Activated CD8-positive, alpha-beta memory T cell treated with anti-CD3 and anti-CD28 coated beads, Interleukin-2, amount 10 ng/mL, durations not matched to agents 7 days and 5 days (primary cell): ENCODE measurements at regions not wholly inside any gene's neighbourhood (a gene's known extent, or its start where the extent isn't known, plus 50 kb on each side); places are given as distances from the start of the nearest gene placed in this dataset.
A peak's percentile ranks its signal among the peaks of the same experiment; 100 is the strongest.
"Not testable (repeated sequence)": the region's sequence is repeated elsewhere in the genome, so short reads cannot be mapped to it uniquely, and the experiment has no call there.

Experiments used
- ATAC-seq: fragments of 150-1000 bp; cut with Tn5 transposase; one replicate; pipeline ENCODE4 v1.10.0; 2021; ENCODE audit warnings: moderate library complexity
- CTCF ChIA-PET: fragments of 350-600 bp; sonication (Branson Sonifier 250); formaldehyde crosslinking; loops from one replicate; lab custom pipeline; 2021; ENCODE audit warnings: antibody characterized with exemption; lab: Charles Lee
- DNase-seq: peaks from one replicate; pipeline ENCODE4 v3.0.0-alpha.2; 2020
- H3K27ac Mint-ChIP-seq: one replicate; pipeline ENCODE4 v1.8.0; 2021; ENCODE audit warnings: mild to moderate bottlenecking, mixed read lengths
- H3K27me3 Mint-ChIP-seq: one replicate; pipeline ENCODE4 v1.8.0; 2021; ENCODE audit warnings: mixed read lengths
- H3K36me3 Mint-ChIP-seq: one replicate; pipeline ENCODE4 v1.8.0; 2021; ENCODE audit warnings: mild to moderate bottlenecking, mixed read lengths
- H3K4me1 Mint-ChIP-seq: one replicate; pipeline ENCODE4 v1.8.0; 2021; ENCODE audit warnings: mixed read lengths
- H3K4me3 Mint-ChIP-seq: one replicate; pipeline ENCODE4 v1.8.0; 2021; ENCODE audit warnings: mild to moderate bottlenecking, moderate library complexity, mixed read lengths
- H3K9me3 Mint-ChIP-seq: one replicate; pipeline ENCODE4 v1.8.0; 2022; ENCODE audit warnings: low read depth, mixed read lengths

DNA sequence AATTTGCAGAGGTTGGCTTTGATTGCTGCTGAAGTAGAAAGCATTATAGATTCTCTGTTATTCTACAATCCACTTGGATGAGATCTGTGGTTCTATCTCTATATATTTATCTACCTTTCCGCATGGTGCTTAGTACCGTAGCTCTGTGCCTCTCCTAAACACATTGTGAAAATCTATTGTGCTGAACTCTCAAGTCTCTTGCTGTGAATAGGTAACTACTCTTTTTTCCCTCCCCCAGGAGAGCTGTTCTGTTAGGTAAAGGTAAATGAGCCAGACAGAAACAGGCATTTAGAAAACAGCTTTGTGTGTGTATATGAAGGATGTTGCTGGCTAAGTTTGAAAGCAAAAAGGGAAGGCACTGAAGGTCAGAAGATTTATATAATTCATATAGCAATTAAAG, 112.6 kb downstream of the BRMS1L start:
- peaks cover 15% of the 10 kb centered on the region for H3K27me3 Mint-ChIP-seq
- DNase-seq (no peak), ATAC-seq (no peak)
- no peaks in the 10 kb centered on the region for H3K9me3 Mint-ChIP-seq
- no peak overlapping the region for H3K4me3 Mint-ChIP-seq
- no peak overlapping the region for H3K27ac Mint-ChIP-seq
- H3K36me3 Mint-ChIP-seq = peaks cover 5% of the 10 kb centered on the region
- peaks cover 27% of the 10 kb centered on the region for H3K4me1 Mint-ChIP-seq
- CTCF ChIA-PET = no interaction called here

GRCh38 chr14:35934499-35934898, 108.4 kb downstream of the BRMS1L start:
- ATAC-seq (peak; percentile 58), DNase-seq (no peak)
- no peaks in the 10 kb centered on the region for H3K9me3 Mint-ChIP-seq
- peak overlapping the region; percentile 55 for H3K27ac Mint-ChIP-seq
- H3K36me3 Mint-ChIP-seq = peaks cover 5% of the 10 kb centered on the region
- CTCF ChIA-PET = interaction anchor here (1.3 kb wide), 1 partner anchor 10 kb away, joined by 3 read pairs; no protein-coding TSS in a partner anchor
- H3K4me1 Mint-ChIP-seq = peaks cover 36% of the 10 kb centered on the region
- H3K4me3 Mint-ChIP-seq = no peak overlapping the region
- H3K27me3 Mint-ChIP-seq = peaks cover 19% of the 10 kb centered on the region

DNA sequence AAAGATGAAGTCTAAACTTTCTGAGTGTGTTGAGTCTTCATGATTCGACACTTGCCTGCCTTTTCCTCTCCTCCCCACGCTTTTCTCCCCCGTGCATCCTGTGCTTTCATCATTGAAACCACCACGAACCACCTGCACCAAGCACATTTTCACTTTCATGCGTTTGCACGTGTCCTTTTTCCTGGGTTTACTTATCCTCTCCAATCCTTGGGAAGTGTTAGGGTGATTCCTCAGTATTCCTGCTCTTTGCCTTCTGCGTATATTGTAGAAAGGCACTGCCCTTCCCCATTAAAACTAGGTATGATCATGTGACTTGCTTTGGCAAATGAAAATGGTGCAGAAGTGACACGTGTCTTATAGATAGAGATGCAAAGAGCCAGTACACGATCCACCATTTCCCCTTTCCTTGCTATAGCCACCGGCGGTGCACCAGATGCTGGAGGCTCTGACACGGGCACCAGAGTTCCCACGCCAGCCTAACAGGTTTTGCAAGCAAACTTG, 106.6 kb downstream of the BRMS1L start:
- ATAC-seq = peak; percentile 75
- CTCF ChIA-PET = no interaction called here
- Mint-ChIP-seq H3K27me3 (peaks cover 14% of the 10 kb centered on the region), H3K27ac (peak overlapping the region; percentile 70), H3K4me1 (peaks cover 32% of the 10 kb centered on the region), H3K9me3 (no peaks in the 10 kb centered on the region), H3K4me3 (peak overlapping the region; percentile 59), H3K36me3 (peaks cover 3% of the 10 kb centered on the region)
- DNase-seq = peak; percentile 67

- peaks cover 3% of the 10 kb centered on the region for H3K36me3 Mint-ChIP-seq
- peaks cover 32% of the 10 kb centered on the region for H3K4me1 Mint-ChIP-seq
- no peak for DNase-seq
- CTCF ChIA-PET = no interaction called here
- no peak overlapping the region for H3K27ac Mint-ChIP-seq
- no peaks in the 10 kb centered on the region for H3K9me3 Mint-ChIP-seq
- H3K4me3 Mint-ChIP-seq = no peak overlapping the region
- H3K27me3 Mint-ChIP-seq = peaks cover 8% of the 10 kb centered on the region
- ATAC-seq = peak; percentile 5
These were observed 106.0 kb downstream of the BRMS1L start for GRCh38 chr14:35932136-35932535.

DNA sequence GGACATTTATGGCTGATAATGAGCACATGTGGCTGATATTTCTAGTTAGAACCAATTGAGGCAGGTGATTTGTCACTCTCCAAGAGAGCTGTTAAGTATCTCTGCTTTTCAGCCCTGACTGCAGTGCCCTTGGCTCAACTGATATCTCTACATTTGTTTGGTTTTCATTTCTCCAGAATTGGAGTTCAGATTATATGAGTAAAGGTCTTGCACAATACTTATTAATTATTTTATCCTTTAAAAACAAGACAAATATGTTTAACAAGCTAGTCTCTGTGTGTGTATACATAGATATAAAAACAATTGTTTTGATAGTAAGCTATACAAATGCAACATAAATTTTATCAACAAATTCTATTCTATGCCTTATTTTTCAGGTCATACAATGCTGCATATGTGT, 105.2 kb downstream of the BRMS1L start:
- no peaks in the 10 kb centered on the region for H3K9me3 Mint-ChIP-seq
- H3K27me3 Mint-ChIP-seq = peaks cover 6% of the 10 kb centered on the region
- DNase-seq (no peak), ATAC-seq (no peak)
- H3K27ac Mint-ChIP-seq = no peak overlapping the region
- H3K36me3 Mint-ChIP-seq = peaks cover 3% of the 10 kb centered on the region
- H3K4me1 Mint-ChIP-seq = peaks cover 32% of the 10 kb centered on the region
- no peak overlapping the region for H3K4me3 Mint-ChIP-seq
- CTCF ChIA-PET = no interaction called here

DNA sequence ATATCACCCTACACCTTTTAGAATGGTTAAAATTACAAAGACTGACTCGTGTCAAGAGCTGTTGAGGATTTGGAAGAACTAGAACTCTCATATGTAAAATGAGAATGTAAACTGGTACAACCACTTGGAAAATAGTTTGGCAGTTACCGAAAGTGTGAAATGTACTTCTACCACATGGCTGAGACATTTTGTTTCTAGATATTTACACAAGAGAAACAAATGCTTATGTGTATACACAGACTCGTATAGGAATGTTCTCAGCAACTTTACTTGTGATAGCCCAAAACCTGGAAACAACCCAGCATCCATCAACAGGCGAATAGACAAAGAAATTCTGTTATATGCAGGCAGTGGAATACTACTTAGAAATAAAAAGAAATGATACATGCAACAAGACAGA, 103.0 kb downstream of the BRMS1L start:
- Mint-ChIP-seq H3K27me3 (peaks cover 6% of the 10 kb centered on the region), H3K9me3 (no peaks in the 10 kb centered on the region), H3K36me3 (no peaks in the 10 kb centered on the region), H3K27ac (no peak overlapping the region), H3K4me1 (peaks cover 22% of the 10 kb centered on the region), H3K4me3 (no peak overlapping the region)
- CTCF ChIA-PET = no interaction called here
- ATAC-seq (no peak), DNase-seq (no peak)

- CTCF ChIA-PET = interaction anchor here (0.9 kb wide), 1 partner anchor 48 kb away, joined by 3 read pairs; no protein-coding TSS in a partner anchor
- Mint-ChIP-seq H3K4me1 (peaks cover 9% of the 10 kb centered on the region), H3K4me3 (no peak overlapping the region), H3K9me3 (no peaks in the 10 kb centered on the region), H3K27ac (no peak overlapping the region), H3K36me3 (no peaks in the 10 kb centered on the region), H3K27me3 (peaks cover 6% of the 10 kb centered on the region)
- DNase-seq (no peak), ATAC-seq (no peak)
These were observed 101.6 kb downstream of the BRMS1L start for GRCh38 chr14:35927727-35928126.

DNA sequence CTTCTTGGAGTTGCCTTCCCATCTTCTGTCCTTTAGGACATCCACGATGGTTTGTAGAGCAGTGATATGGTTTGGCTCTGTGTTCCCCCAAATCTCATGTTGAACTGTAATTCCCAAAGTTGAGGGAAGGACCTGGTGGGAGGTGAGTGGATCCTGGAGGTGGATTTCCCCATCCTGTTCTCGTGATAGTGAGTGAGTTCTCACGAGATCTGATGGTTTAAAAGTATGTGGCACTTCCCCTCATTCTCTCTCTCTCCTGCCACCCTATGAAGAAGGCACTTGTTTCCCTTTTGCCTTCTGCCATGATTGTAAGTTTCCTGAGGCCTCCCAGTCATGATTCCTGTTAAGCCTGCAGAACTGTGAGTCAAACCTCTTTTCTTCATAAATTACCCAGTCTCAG, 99.2 kb downstream of the BRMS1L start:
- ATAC-seq = no peak
- Mint-ChIP-seq H3K36me3 (peaks cover 4% of the 10 kb centered on the region), H3K27me3 (peaks cover 3% of the 10 kb centered on the region), H3K4me3 (no peak overlapping the region), H3K4me1 (peaks cover 3% of the 10 kb centered on the region), H3K27ac (no peak overlapping the region), H3K9me3 (peaks cover 2% of the 10 kb centered on the region)
- CTCF ChIA-PET = no interaction called here
- DNase-seq = no peak

GRCh38 chr14:35922590-35922989, 96.5 kb downstream of the BRMS1L start:
- peaks cover 11% of the 10 kb centered on the region for H3K36me3 Mint-ChIP-seq
- H3K27ac Mint-ChIP-seq, H3K4me1 Mint-ChIP-seq, DNase-seq, H3K4me3 Mint-ChIP-seq, CTCF ChIA-PET, H3K27me3 Mint-ChIP-seq, ATAC-seq: not testable (repeated sequence)
- H3K9me3 Mint-ChIP-seq = peaks cover 11% of the 10 kb centered on the region

GRCh38 chr14:35921745-35922144, 95.6 kb downstream of the BRMS1L start:
- Mint-ChIP-seq H3K4me1 (peaks cover 3% of the 10 kb centered on the region), H3K4me3 (no peak overlapping the region), H3K36me3 (peaks cover 11% of the 10 kb centered on the region), H3K27me3 (peaks cover 5% of the 10 kb centered on the region), H3K9me3 (peaks cover 13% of the 10 kb centered on the region), H3K27ac (no peak overlapping the region)
- DNase-seq = no peak
- CTCF ChIA-PET = no interaction called here
- ATAC-seq = no peak
